ENCODE measurements at regions not wholly inside any gene's neighbourhood (a gene's known extent, or its start where the extent isn't known, plus 50 kb on each side); places are given as distances from the start of the nearest gene placed in this dataset.

DNA sequence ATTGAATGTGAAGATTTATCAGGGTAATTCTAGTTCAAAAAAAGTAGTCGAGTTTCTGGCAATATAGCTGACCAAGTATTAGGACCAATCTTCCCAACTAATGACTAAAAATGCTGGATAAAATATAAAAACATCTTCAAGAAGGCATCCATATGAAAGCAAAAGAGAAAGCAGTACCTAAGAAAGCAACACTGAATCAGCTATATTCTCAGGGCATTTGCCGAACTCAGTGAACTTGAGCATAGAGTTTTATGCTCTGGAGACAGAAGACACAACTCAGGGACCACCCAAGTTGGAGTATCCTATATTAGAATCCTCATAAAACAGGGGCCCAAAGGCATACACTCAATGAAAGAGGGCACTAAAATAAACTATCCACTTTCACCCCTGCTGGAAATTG, 103.7 kb upstream of the HNRNPA3 start:
- Histone ChIP-seq H3K27ac (ENCODE audit: low read depth in 2 of 2, low read length in 2 of 2) (no peak overlapping the region), H3K9me3 (ENCODE audit: control insufficient read depth in 2 of 3, insufficient read depth in 1 of 3, low read length in 3 of 3) (no peaks in the 10 kb centered on the region), H3K9ac (ENCODE audit: low read length in 3 of 3) (no peak overlapping the region), H3K27me3 (ENCODE audit: control insufficient read depth, insufficient read depth, low read length) (no peaks in the 10 kb centered on the region), H3K4me1 (ENCODE audit: control insufficient read depth in 2 of 3, insufficient read depth in 2 of 3, low read depth in 1 of 3, low read length in 3 of 3) (no peaks in the 10 kb centered on the region), H3K36me3 (ENCODE audit: control insufficient read depth in 2 of 3, insufficient read depth in 3 of 3, low read length in 3 of 3) (no peaks in the 10 kb centered on the region), H3K4me3 (ENCODE audit: low read length in 3 of 3) (no peak overlapping the region)
- FAIRE-seq (no peak), DNase-seq (peak in 3 of 5 donors; percentile 12 to 63 (median 44))
- intact Hi-C loops (cut with DNase I): no loop called here
- TF ChIP-seq, protein P1, sequence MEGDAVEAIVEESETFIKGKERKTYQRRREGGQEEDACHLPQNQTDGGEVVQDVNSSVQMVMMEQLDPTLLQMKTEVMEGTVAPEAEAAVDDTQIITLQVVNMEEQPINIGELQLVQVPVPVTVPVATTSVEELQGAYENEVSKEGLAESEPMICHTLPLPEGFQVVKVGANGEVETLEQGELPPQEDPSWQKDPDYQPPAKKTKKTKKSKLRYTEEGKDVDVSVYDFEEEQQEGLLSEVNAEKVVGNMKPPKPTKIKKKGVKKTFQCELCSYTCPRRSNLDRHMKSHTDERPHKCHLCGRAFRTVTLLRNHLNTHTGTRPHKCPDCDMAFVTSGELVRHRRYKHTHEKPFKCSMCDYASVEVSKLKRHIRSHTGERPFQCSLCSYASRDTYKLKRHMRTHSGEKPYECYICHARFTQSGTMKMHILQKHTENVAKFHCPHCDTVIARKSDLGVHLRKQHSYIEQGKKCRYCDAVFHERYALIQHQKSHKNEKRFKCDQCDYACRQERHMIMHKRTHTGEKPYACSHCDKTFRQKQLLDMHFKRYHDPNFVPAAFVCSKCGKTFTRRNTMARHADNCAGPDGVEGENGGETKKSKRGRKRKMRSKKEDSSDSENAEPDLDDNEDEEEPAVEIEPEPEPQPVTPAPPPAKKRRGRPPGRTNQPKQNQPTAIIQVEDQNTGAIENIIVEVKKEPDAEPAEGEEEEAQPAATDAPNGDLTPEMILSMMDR (IDR thresholded peaks at IDR 0.05; ENCODE audit: borderline replicate concordance, extremely low read depth, insufficient read depth): no peak

GRCh38 chr2:177114712-177115111, 97.9 kb upstream of the HNRNPA3 start:
- FAIRE-seq: no peak
- Histone ChIP-seq H3K9ac (ENCODE audit: low read length in 3 of 3) (no peak overlapping the region), H3K36me3 (ENCODE audit: control insufficient read depth in 2 of 3, insufficient read depth in 3 of 3, low read length in 3 of 3) (no peaks in the 10 kb centered on the region), H3K4me1 (ENCODE audit: control insufficient read depth in 2 of 3, insufficient read depth in 2 of 3, low read depth in 1 of 3, low read length in 3 of 3) (no peaks in the 10 kb centered on the region), H3K9me3 (ENCODE audit: control insufficient read depth in 2 of 3, insufficient read depth in 1 of 3, low read length in 3 of 3) (no peaks in the 10 kb centered on the region), H3K4me3 (ENCODE audit: low read length in 3 of 3) (no peak overlapping the region), H3K27me3 (ENCODE audit: control insufficient read depth, insufficient read depth, low read length) (no peaks in the 10 kb centered on the region), H3K27ac (ENCODE audit: low read depth in 2 of 2, low read length in 2 of 2) (no peak overlapping the region)
- TF ChIP-seq, protein P1 (IDR thresholded peaks at IDR 0.05; ENCODE audit: borderline replicate concordance, extremely low read depth, insufficient read depth): no peak
- no peak for DNase-seq
- intact Hi-C loops (cut with DNase I): no loop called here

- no peak for FAIRE-seq
- H3K27ac ChIP-seq (ENCODE audit: low read depth in 2 of 2, low read length in 2 of 2): no peak overlapping the region
Observed at GRCh38 chr2:177117755-177118154, 94.8 kb upstream of the HNRNPA3 start.

More at GRCh38 chr2:177117755-177118154, 94.8 kb upstream of the HNRNPA3 start:
- Histone ChIP-seq H3K4me1 (ENCODE audit: control insufficient read depth in 2 of 3, insufficient read depth in 2 of 3, low read depth in 1 of 3, low read length in 3 of 3) (no peaks in the 10 kb centered on the region), H3K4me3 (ENCODE audit: low read length in 3 of 3) (no peak overlapping the region), H3K9me3 (ENCODE audit: control insufficient read depth in 2 of 3, insufficient read depth in 1 of 3, low read length in 3 of 3) (no peaks in the 10 kb centered on the region), H3K9ac (ENCODE audit: low read length in 3 of 3) (no peak overlapping the region), H3K27me3 (ENCODE audit: control insufficient read depth, insufficient read depth, low read length) (no peaks in the 10 kb centered on the region), H3K36me3 (ENCODE audit: control insufficient read depth in 2 of 3, insufficient read depth in 3 of 3, low read length in 3 of 3) (no peaks in the 10 kb centered on the region)
- peak in 1 of 5 donors; percentile 46 for DNase-seq
- TF ChIP-seq, protein P1 (IDR thresholded peaks at IDR 0.05; ENCODE audit: borderline replicate concordance, extremely low read depth, insufficient read depth): no peak
- intact Hi-C loops (cut with DNase I): no loop called here
